Gastroesophageal sphincter (tissue), 3 donors: ENCODE measurements at regions not wholly inside any gene's neighbourhood (a gene's known extent, or its start where the extent isn't known, plus 50 kb on each side); places are given as distances from the start of the nearest gene placed in this dataset.

Experiments
- POLR2A ChIP-seq, 2 donors: fragments of 450-650 bp; IDR thresholded peaks; one replicate each; pipeline ENCODE4 v1.6.1; 2017; ENCODE audit warnings: antibody characterized with exemption in 2 of 2, mild to moderate bottlenecking in 2 of 2, moderate library complexity in 1 of 2
- TF ChIP-seq, protein P1 (sequence below), 4 experiments: fragments of 200-600 bp in 2 of 4; fragments of 450-650 bp in 2 of 4; sonication (generic) in 1 of 4; IDR thresholded peaks; one replicate each; pipeline ENCODE4 v1.5.1; 2017 to 2019; ENCODE audit warnings: antibody characterized with exemption in 4 of 4, mild to moderate bottlenecking in 2 of 4, moderate library complexity in 2 of 4

DNA sequence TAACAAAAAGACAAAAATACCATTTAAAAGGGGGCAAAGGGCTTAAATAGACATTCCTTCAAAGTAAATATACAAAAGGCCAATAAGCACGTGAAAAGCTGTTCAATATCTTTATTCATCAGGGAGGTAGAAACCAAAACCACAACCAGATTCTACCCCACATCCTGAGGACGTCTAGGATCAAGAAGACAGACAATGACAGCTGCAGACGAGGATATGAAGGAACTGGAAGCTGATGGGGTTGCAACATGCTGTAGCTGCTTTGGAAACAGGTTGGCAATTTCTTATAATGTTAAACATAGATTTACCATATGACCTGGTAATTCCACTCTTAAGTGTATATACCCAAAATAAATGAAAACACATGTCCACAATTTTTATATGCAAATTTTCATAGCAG lies 85.1 kb upstream of the C14orf180 start:
- TF ChIP-seq, protein P1, sequence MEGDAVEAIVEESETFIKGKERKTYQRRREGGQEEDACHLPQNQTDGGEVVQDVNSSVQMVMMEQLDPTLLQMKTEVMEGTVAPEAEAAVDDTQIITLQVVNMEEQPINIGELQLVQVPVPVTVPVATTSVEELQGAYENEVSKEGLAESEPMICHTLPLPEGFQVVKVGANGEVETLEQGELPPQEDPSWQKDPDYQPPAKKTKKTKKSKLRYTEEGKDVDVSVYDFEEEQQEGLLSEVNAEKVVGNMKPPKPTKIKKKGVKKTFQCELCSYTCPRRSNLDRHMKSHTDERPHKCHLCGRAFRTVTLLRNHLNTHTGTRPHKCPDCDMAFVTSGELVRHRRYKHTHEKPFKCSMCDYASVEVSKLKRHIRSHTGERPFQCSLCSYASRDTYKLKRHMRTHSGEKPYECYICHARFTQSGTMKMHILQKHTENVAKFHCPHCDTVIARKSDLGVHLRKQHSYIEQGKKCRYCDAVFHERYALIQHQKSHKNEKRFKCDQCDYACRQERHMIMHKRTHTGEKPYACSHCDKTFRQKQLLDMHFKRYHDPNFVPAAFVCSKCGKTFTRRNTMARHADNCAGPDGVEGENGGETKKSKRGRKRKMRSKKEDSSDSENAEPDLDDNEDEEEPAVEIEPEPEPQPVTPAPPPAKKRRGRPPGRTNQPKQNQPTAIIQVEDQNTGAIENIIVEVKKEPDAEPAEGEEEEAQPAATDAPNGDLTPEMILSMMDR (IDR thresholded peaks at IDR 0.05), result no peak
- TF ChIP-seq POLR2A (IDR thresholded peaks at IDR 0.05), result no peak
